Panc1 (cell line): ENCODE measurements at regions not wholly inside any gene's neighbourhood (a gene's known extent, or its start where the extent isn't known, plus 50 kb on each side); places are given as distances from the start of the nearest gene placed in this dataset.

ENCODE experiments used
- ATAC-seq: fragments of 200-7000 bp; cut with Tn5 transposase; 2 replicates; pipeline ENCODE4 v1.9.1; 2020; ENCODE audit warnings: mild to moderate bottlenecking, moderate library complexity
- BruUV-seq: library from RNA; stranded (reverse); fragments of 400-500 nt; replicated peaks from 2 replicates; lab custom pipeline; 2021; lab: Mats Ljungman, UMichigan
- CTCF ChIA-PET: fragments of 300-600 bp; sonication (Branson Sonifier 250); formaldehyde crosslinking; loops from one replicate; lab custom pipeline; 2022; ENCODE audit warnings: antibody characterized with exemption; lab: Charles Lee
- POLR2A ChIA-PET: fragments of 300-600 bp; sonication (Branson Sonifier 250); formaldehyde crosslinking; loops from one replicate; lab custom pipeline; 2022; ENCODE audit warnings: antibody characterized with exemption; lab: Charles Lee
- DNase-seq: peaks from one replicate; pipeline ENCODE4 v3.0.0-alpha.2; 2010; ENCODE audit warnings: low read depth, low spot score
- H3K27ac ChIP-seq: 2 replicates; pipeline ENCODE4 v1.5.1; 2011; ENCODE audit warnings: mild to moderate bottlenecking, low read length, inconsistent platforms
- H3K27me3 ChIP-seq: fragments of 200-500 bp; sonication (Bioruptor generic); 2 replicates; pipeline ENCODE4 v1.6.0; 2014; ENCODE audit warnings: low read length, inconsistent platforms; ENCODE audit not compliant: control insufficient read depth, insufficient read depth
- H3K36me3 ChIP-seq: fragments of 200-500 bp; sonication (Bioruptor generic); 2 replicates; pipeline ENCODE4 v1.5.1; 2014; ENCODE audit warnings: inconsistent platforms, mild to moderate bottlenecking, low read length, moderate library complexity; ENCODE audit not compliant: control insufficient read depth, insufficient read depth
- H3K4me1 ChIP-seq: 2 replicates; pipeline ENCODE4 v1.5.1; 2011; ENCODE audit warnings: inconsistent platforms, mild to moderate bottlenecking, low read length, moderate library complexity; ENCODE audit not compliant: control insufficient read depth, insufficient read depth
- H3K4me3 ChIP-seq, 2 experiments: 2 replicates each; pipeline ENCODE4 v1.5.1; 2011 to 2012; ENCODE audit warnings: low read depth in 2 of 2, low read length in 2 of 2, mild to moderate bottlenecking in 2 of 2, inconsistent platforms in 1 of 2, moderate library complexity in 1 of 2
- H3K9me3 ChIP-seq: fragments of 200-500 bp; sonication (Bioruptor generic); 2 replicates; pipeline ENCODE4 v1.5.1; 2014; ENCODE audit warnings: low read depth, mild to moderate bottlenecking, inconsistent platforms, low read length, moderate library complexity; ENCODE audit not compliant: control insufficient read depth, insufficient read depth
- CTCF ChIP-seq: fragments of 450-650 bp; IDR thresholded peaks from 2 replicates; pipeline ENCODE4 v1.5.1; 2017; ENCODE audit warnings: mild to moderate bottlenecking
- POLR2AphosphoS5 ChIP-seq: IDR thresholded peaks from 2 replicates; pipeline ENCODE4 v1.6.1; 2012; ENCODE audit warnings: mild to moderate bottlenecking, low read depth, low read length, moderate library complexity
- SIN3A ChIP-seq: IDR thresholded peaks from 2 replicates; pipeline ENCODE4 v1.6.1; 2012; ENCODE audit warnings: low read depth, mild to moderate bottlenecking, low read length, moderate library complexity, borderline replicate concordance; ENCODE audit not compliant: insufficient read depth
- TCF7L2 ChIP-seq: IDR thresholded peaks from 2 replicates; pipeline ENCODE4 v1.6.1; 2011; ENCODE audit warnings: mild to moderate bottlenecking, low read depth, low read length, inconsistent platforms
- in situ Hi-C: cut with HindIII; loops from 2 replicates; pipeline ENCODE4 v1.10.0; 2016; ENCODE audit warnings: low sequenced_read_pairs, low pct_unique_long_range_greater_than_20kb
- intact Hi-C: fragments of 100-400 bp; cut with micrococcal nuclease; formaldehyde crosslinking; loops from one replicate; pipeline ENCODE4 v1.10.0; 2022; ENCODE audit not compliant: unreplicated experiment
- TF ChIP-seq, protein P1 (sequence below), 2 experiments: IDR thresholded peaks; 2 replicates each; pipeline ENCODE4 v1.6.1; 2011 to 2012; ENCODE audit warnings: low read depth in 2 of 2, control low read depth in 1 of 2, low read length in 1 of 2, mild to moderate bottlenecking in 1 of 2, moderate library complexity in 1 of 2; ENCODE audit not compliant: insufficient read depth in 1 of 2

GRCh38 chr6:74128536-74128935, 432.5 kb downstream of the CD109 start:
- Histone ChIP-seq H3K9me3 (no peaks in the 10 kb centered on the region), H3K4me3 (no peak overlapping the region), H3K36me3 (no peaks in the 10 kb centered on the region), H3K4me1 (no peaks in the 10 kb centered on the region), H3K27ac (no peak overlapping the region), H3K27me3 (no peaks in the 10 kb centered on the region)
- DNase-seq (no peak), ATAC-seq (no peak)
- in situ Hi-C loops (no loop called here), intact Hi-C loops (no loop called here)
- no TSS peak for BruUV-seq
- CTCF ChIA-PET: no interaction called here
- TF ChIP-seq POLR2AphosphoS5 (no peak), TCF7L2 (no peak), CTCF (no peak), SIN3A (no peak)
- TF ChIP-seq, protein P1, sequence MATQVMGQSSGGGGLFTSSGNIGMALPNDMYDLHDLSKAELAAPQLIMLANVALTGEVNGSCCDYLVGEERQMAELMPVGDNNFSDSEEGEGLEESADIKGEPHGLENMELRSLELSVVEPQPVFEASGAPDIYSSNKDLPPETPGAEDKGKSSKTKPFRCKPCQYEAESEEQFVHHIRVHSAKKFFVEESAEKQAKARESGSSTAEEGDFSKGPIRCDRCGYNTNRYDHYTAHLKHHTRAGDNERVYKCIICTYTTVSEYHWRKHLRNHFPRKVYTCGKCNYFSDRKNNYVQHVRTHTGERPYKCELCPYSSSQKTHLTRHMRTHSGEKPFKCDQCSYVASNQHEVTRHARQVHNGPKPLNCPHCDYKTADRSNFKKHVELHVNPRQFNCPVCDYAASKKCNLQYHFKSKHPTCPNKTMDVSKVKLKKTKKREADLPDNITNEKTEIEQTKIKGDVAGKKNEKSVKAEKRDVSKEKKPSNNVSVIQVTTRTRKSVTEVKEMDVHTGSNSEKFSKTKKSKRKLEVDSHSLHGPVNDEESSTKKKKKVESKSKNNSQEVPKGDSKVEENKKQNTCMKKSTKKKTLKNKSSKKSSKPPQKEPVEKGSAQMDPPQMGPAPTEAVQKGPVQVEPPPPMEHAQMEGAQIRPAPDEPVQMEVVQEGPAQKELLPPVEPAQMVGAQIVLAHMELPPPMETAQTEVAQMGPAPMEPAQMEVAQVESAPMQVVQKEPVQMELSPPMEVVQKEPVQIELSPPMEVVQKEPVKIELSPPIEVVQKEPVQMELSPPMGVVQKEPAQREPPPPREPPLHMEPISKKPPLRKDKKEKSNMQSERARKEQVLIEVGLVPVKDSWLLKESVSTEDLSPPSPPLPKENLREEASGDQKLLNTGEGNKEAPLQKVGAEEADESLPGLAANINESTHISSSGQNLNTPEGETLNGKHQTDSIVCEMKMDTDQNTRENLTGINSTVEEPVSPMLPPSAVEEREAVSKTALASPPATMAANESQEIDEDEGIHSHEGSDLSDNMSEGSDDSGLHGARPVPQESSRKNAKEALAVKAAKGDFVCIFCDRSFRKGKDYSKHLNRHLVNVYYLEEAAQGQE (IDR thresholded peaks at IDR 0.05; ENCODE audit: insufficient read depth in 1 of 2, low read depth in 2 of 2, low read length in 1 of 2): no peak
- POLR2A ChIA-PET: no interaction called here

DNA sequence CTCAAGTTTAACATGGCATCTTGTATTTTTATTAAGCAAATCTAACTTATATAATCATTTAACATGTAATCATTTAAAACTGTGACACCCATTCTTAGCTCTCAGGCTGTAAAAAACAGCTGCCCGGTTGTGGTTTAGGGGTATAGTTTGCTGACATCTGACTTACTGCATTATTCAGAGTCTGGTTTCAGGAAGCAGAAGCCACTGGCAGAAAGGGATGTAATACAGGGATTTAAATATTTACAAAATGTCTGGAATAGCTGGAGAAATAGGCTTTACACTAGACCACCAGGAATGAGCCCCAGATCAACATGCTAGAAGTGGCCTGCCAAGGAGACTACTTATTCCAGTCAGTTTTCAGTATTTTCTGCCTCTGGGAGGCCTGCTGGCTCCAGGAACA, 421.1 kb downstream of the CD109 start:
- ChIA-PET CTCF (no interaction called here), POLR2A (no interaction called here)
- Histone ChIP-seq H3K4me3 (no peak overlapping the region), H3K36me3 (no peaks in the 10 kb centered on the region), H3K9me3 (no peaks in the 10 kb centered on the region), H3K27me3 (no peaks in the 10 kb centered on the region), H3K4me1 (no peaks in the 10 kb centered on the region), H3K27ac (no peak overlapping the region)
- ATAC-seq: no peak
- no peak for DNase-seq
- intact Hi-C loops: no loop called here
- in situ Hi-C loops: no loop called here
- TF ChIP-seq CTCF (no peak), SIN3A (no peak), POLR2AphosphoS5 (no peak), TCF7L2 (no peak)
- TF ChIP-seq, protein P1 (IDR thresholded peaks at IDR 0.05; ENCODE audit: insufficient read depth in 1 of 2, low read depth in 2 of 2, low read length in 1 of 2): no peak
- BruUV-seq: no TSS peak
